Naive thymus-derived CD8-positive, alpha-beta T cell (primary cell): ENCODE measurements at regions not wholly inside any gene's neighbourhood (a gene's known extent, or its start where the extent isn't known, plus 50 kb on each side); places are given as distances from the start of the nearest gene placed in this dataset.

Source experiments
- ATAC-seq, 2 donors: fragments of 150-1000 bp; cut with Tn5 transposase in 1 of 2; sonication (Bioruptor Pico), chemical (Tn5 transposase) in 1 of 2; 1 replicate in 1 of 2; 2 replicates in 1 of 2; pipeline ENCODE4 v1.10.0; 2021; ENCODE audit warnings: mild to moderate bottlenecking in 2 of 2, moderate library complexity in 2 of 2
- POLR2A ChIA-PET: fragments of 350-600 bp; sonication (Branson Sonifier 250); formaldehyde crosslinking; loops from one replicate; lab custom pipeline; 2021; ENCODE audit warnings: antibody characterized with exemption; lab: Charles Lee
- DNase-seq, 10 donors: peaks; one replicate each; pipeline versions ENCODE4 v3.0.0 to v3.0.0-alpha.2; 2020 to 2022
- H3K27ac Mint-ChIP-seq, 10 donors: one replicate each; pipeline ENCODE4 v1.8.0; 2020 to 2022; ENCODE audit warnings: mild to moderate bottlenecking in 10 of 10, mixed read lengths in 10 of 10, moderate library complexity in 4 of 10, inconsistent platforms in 1 of 10
- H3K27me3 Mint-ChIP-seq, 5 donors: one replicate each; pipeline ENCODE4 v1.8.0; 2021 to 2022; ENCODE audit warnings: mixed read lengths in 5 of 5
- H3K36me3 Mint-ChIP-seq, 3 donors: one replicate each; pipeline ENCODE4 v1.8.0; 2020 to 2022; ENCODE audit warnings: mixed read lengths in 3 of 3, mild to moderate bottlenecking in 2 of 3, inconsistent platforms in 1 of 3
- H3K4me1 Mint-ChIP-seq, 4 donors: one replicate each; pipeline ENCODE4 v1.8.0; 2021 to 2022; ENCODE audit warnings: mixed read lengths in 4 of 4
- H3K4me3 Mint-ChIP-seq, 10 donors: one replicate each; pipeline ENCODE4 v1.8.0; 2020 to 2022; ENCODE audit warnings: mild to moderate bottlenecking in 10 of 10, mixed read lengths in 10 of 10, moderate library complexity in 6 of 10, inconsistent platforms in 1 of 10
- H3K9me3 Mint-ChIP-seq, 9 donors: one replicate each; pipeline ENCODE4 v1.8.0; 2020 to 2022; ENCODE audit warnings: mixed read lengths in 9 of 9, mild to moderate bottlenecking in 3 of 9, inconsistent platforms in 1 of 9, moderate library complexity in 1 of 9

GRCh38 chr5:124639095-124639665 lies 107.3 kb downstream of the ZNF608 start:
- no peaks in the 10 kb centered on the region for H3K36me3 Mint-ChIP-seq
- POLR2A ChIA-PET: no interaction called here
- no peaks in the 10 kb centered on the region for H3K4me1 Mint-ChIP-seq
- DNase-seq (no peak), ATAC-seq (no peak)
- H3K4me3 Mint-ChIP-seq: no peak overlapping the region
- no peak overlapping the region for H3K27ac Mint-ChIP-seq
- H3K27me3 Mint-ChIP-seq: peaks cover 26 to 76% (median 32%) of the 10 kb centered on the region in 5 donors
- peaks cover 0 to 4% (median 0%) of the 10 kb centered on the region in 9 donors for H3K9me3 Mint-ChIP-seq

GRCh38 chr5:124637011-124637410 lies 109.4 kb downstream of the ZNF608 start:
- H3K9me3 Mint-ChIP-seq: peaks cover 0 to 4% (median 0%) of the 10 kb centered on the region in 9 donors
- DNase-seq (no peak), ATAC-seq (no peak)
- no peaks in the 10 kb centered on the region for H3K36me3 Mint-ChIP-seq
- no peak overlapping the region for H3K27ac Mint-ChIP-seq
- H3K27me3 Mint-ChIP-seq: peaks cover 14 to 70% (median 27%) of the 10 kb centered on the region in 5 donors
- no peak overlapping the region for H3K4me3 Mint-ChIP-seq
- no peaks in the 10 kb centered on the region for H3K4me1 Mint-ChIP-seq
- POLR2A ChIA-PET: no interaction called here

- no peak for ATAC-seq
- Mint-ChIP-seq H3K9me3 (peaks cover 0 to 3% (median 0%) of the 10 kb centered on the region in 9 donors), H3K27me3 (peaks cover 12 to 68% (median 23%) of the 10 kb centered on the region in 5 donors), H3K4me3 (no peak overlapping the region), H3K36me3 (no peaks in the 10 kb centered on the region), H3K4me1 (no peaks in the 10 kb centered on the region), H3K27ac (no peak overlapping the region)
- POLR2A ChIA-PET: no interaction called here
- DNase-seq: no peak
Measured at GRCh38 chr5:124634741-124635323, 111.6 kb downstream of the ZNF608 start.

DNA sequence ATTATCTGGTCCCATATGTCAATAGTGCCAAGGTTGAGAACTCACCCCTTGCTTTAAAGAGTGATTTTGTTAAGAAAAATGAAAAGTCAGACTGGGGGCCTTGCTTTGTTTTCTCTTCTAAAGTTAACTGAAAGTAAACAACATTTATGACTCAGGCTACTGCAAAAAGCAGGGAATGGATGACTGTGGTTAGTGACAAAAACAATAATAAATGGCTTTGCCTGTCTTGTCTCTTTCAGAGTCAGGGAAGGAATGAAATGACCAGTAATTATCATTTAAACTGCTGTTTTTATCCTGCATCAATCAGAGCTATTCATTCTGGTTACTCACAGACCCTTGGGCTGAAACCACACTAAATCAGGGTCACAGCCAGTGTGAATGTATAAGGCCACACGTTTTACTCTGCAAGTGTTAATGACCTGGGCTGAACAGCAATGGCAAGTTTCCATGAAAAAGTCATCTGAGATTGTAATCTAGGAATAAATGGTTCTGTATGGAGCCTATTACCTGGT lies 112.2 kb downstream of the ZNF608 start:
- DNase-seq: no peak
- Mint-ChIP-seq H3K4me3 (no peak overlapping the region), H3K27ac (no peak overlapping the region), H3K4me1 (no peaks in the 10 kb centered on the region), H3K27me3 (peaks cover 12 to 64% (median 23%) of the 10 kb centered on the region in 5 donors), H3K36me3 (no peaks in the 10 kb centered on the region), H3K9me3 (peaks cover 0 to 3% (median 0%) of the 10 kb centered on the region in 9 donors)
- POLR2A ChIA-PET: no interaction called here
- ATAC-seq: no peak

DNA sequence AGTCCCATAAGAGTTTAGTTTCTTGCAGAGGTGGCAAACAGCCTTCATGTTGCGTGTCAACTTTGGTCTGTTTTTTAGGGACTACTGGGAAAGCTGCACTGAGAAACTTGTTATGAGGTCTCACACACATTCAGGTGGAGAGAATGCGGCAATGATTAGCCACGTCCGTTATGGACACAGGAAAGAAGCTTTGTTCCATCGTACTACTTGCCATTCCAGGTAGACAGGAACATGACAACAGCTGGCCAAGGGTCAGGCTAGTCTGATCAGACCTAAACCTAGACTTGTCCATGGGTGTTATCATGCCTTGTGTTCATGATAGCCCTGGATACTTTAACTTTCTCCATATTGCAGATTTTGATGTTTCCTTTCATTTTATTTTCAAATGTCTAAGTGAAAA lies 113.2 kb downstream of the ZNF608 start:
- ATAC-seq (no peak), DNase-seq (no peak)
- POLR2A ChIA-PET: no interaction called here
- H3K4me1 Mint-ChIP-seq: no peaks in the 10 kb centered on the region
- H3K27me3 Mint-ChIP-seq: peaks cover 16 to 70% (median 30%) of the 10 kb centered on the region in 5 donors
- H3K4me3 Mint-ChIP-seq: no peak overlapping the region
- H3K27ac Mint-ChIP-seq: no peak overlapping the region
- peaks cover 0 to 3% (median 0%) of the 10 kb centered on the region in 9 donors for H3K9me3 Mint-ChIP-seq
- H3K36me3 Mint-ChIP-seq: no peaks in the 10 kb centered on the region

DNA sequence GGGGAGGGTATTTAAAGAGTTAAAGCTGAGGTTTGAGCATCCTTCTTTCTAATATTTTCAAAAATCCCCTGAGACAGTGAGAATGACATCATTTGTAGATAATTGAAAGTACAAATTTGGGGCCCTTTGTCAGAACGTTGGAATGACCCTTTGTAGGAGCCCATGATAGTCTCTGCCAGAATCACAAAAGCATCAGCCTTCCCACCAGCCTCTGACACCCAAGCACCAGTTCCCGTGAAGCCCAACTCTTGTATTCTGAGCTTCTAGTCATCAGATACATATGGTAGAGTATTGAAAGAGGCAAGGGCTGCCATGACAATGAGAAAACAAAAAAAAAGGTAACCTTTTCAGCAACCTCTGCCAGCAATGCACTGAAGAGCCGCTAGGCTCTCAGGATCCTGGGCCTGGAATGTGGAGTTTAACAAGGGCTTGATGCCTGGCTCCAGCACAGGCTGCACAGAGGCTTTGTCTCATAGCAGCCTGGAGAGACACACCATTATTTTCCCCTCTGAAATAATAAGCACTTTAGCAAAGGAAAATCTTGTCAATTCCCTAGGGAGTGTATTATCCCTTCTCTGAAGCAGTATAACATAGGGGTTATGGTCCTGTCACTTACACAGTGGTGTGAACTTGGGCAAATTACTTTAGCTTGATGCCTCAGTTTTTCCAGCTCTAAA lies 114.4 kb downstream of the ZNF608 start:
- DNase-seq: no peak
- H3K4me1 Mint-ChIP-seq: no peaks in the 10 kb centered on the region
- peaks cover 0 to 3% (median 0%) of the 10 kb centered on the region in 9 donors for H3K9me3 Mint-ChIP-seq
- H3K27me3 Mint-ChIP-seq: peaks cover 18 to 79% (median 35%) of the 10 kb centered on the region in 5 donors
- H3K27ac Mint-ChIP-seq: no peak overlapping the region
- no peak for ATAC-seq
- H3K4me3 Mint-ChIP-seq: no peak overlapping the region
- POLR2A ChIA-PET: no interaction called here
- H3K36me3 Mint-ChIP-seq: no peaks in the 10 kb centered on the region

GRCh38 chr5:124630767-124631704 lies 115.4 kb downstream of the ZNF608 start:
- no peak for ATAC-seq
- no peaks in the 10 kb centered on the region for H3K4me1 Mint-ChIP-seq
- POLR2A ChIA-PET: no interaction called here
- no peaks in the 10 kb centered on the region for H3K36me3 Mint-ChIP-seq
- peak overlapping the region in 1 of 10 donors; percentile 67 for H3K27ac Mint-ChIP-seq
- H3K4me3 Mint-ChIP-seq: no peak overlapping the region
- peaks cover 19 to 82% (median 36%) of the 10 kb centered on the region in 5 donors for H3K27me3 Mint-ChIP-seq
- peaks cover 0 to 5% (median 0%) of the 10 kb centered on the region in 9 donors for H3K9me3 Mint-ChIP-seq
- no peak for DNase-seq

- H3K4me1 Mint-ChIP-seq: peaks cover 0 to 2% (median 0%) of the 10 kb centered on the region in 4 donors
- peaks cover 0 to 5% (median 0%) of the 10 kb centered on the region in 9 donors for H3K9me3 Mint-ChIP-seq
- no peak overlapping the region for H3K27ac Mint-ChIP-seq
- H3K4me3 Mint-ChIP-seq: no peak overlapping the region
- POLR2A ChIA-PET: no interaction called here
- ATAC-seq (no peak), DNase-seq (no peak)
- no peaks in the 10 kb centered on the region for H3K36me3 Mint-ChIP-seq
- peaks cover 21 to 80% (median 37%) of the 10 kb centered on the region in 5 donors for H3K27me3 Mint-ChIP-seq
Measured at GRCh38 chr5:124628721-124629596, 117.5 kb downstream of the ZNF608 start.

DNA sequence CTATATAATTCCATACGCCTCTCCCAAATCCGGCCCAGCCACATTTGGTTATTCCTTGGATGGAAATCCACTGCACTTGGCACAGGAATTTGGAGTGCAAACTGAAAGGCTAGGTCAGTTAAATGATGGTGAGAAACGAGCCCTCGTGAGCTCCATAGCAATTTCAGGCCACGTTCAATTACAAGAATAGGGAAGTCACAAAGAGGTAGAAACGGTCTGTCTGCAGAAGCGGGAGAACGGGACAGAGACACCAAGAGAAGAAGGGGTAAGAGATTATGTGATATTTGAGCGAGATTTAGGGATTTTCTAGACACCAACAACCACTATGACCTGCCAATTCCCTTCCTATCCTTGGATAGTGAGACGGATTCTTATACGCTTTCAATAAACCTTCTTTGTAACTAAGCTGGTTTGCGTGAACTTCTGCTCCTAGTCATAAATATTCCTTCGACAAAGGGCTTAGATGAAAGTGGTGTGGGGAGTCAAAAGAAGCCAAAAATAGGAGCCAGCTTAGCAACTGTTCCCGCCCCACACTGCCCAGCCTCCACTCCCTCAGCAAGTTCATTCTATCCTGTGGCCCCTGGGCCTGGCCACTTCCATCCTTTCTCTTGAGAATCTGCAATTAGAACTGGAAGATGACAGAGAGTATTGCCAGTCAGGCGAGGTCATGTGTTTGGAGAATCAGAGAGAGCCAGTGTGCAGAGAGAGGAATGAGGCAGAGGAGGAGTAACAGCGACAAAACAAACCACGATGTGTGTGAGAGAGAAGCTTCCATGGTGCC lies 118.4 kb downstream of the ZNF608 start:
- peaks cover 0 to 2% (median 0%) of the 10 kb centered on the region in 4 donors for H3K4me1 Mint-ChIP-seq
- H3K36me3 Mint-ChIP-seq: no peaks in the 10 kb centered on the region
- POLR2A ChIA-PET: no interaction called here
- H3K27me3 Mint-ChIP-seq: peaks cover 21 to 76% (median 37%) of the 10 kb centered on the region in 5 donors
- ATAC-seq (no peak), DNase-seq (no peak)
- no peak overlapping the region for H3K4me3 Mint-ChIP-seq
- H3K9me3 Mint-ChIP-seq: peaks cover 0 to 5% (median 0%) of the 10 kb centered on the region in 9 donors
- no peak overlapping the region for H3K27ac Mint-ChIP-seq

DNA sequence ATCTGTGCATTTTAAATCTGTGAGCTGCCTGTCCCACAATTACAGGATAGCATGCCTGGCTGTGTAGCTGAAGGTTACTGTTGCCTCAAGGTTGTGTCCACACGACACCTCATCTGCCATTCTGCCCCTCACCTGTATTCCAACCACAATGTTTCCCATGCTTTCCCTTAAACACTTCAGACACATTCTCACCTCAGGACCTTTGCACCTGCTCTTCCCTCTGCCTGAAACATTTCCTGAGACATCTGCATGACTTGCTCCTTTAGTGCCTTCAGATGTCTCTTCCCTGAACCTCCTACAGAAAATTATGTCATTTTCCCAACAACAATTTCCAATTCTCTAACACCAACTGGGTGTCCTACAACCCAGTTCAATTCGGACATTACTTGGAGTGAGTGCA lies 120.4 kb downstream of the ZNF608 start:
- Mint-ChIP-seq H3K4me1 (peaks cover 0 to 2% (median 0%) of the 10 kb centered on the region in 4 donors), H3K4me3 (no peak overlapping the region), H3K36me3 (no peaks in the 10 kb centered on the region), H3K9me3 (peaks cover 0 to 2% (median 0%) of the 10 kb centered on the region in 9 donors), H3K27ac (peak overlapping the region in 1 of 10 donors; percentile 49), H3K27me3 (peaks cover 20 to 68% (median 27%) of the 10 kb centered on the region in 5 donors)
- no peak for ATAC-seq
- POLR2A ChIA-PET: no interaction called here
- no peak for DNase-seq

DNA sequence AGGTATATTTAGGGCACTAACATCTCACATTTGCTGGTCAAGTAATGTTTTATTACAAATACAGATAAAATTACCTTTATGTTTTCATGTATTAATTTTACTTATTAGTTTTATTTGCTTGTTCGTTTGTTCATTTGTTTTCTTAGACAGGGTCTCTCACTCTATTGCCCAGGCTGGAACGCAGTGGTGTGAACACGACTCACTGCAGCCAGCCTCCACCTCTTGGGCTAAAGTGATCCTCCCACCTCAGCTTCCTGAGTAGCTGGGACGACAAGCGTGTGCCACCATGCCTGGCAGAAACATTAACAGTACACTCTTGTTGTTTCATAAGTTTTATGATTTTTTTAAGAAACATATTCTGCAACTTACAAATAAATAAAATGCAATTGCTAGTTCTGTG lies 123.2 kb downstream of the ZNF608 start:
- Mint-ChIP-seq H3K27ac (no peak overlapping the region), H3K9me3 (peaks cover 0 to 2% (median 0%) of the 10 kb centered on the region in 9 donors), H3K27me3 (peaks cover 11 to 46% (median 21%) of the 10 kb centered on the region in 5 donors), H3K4me1 (peaks cover 0 to 2% (median 0%) of the 10 kb centered on the region in 4 donors), H3K36me3 (no peaks in the 10 kb centered on the region), H3K4me3 (no peak overlapping the region)
- POLR2A ChIA-PET: no interaction called here
- no peak for DNase-seq
- ATAC-seq: no peak
